ENCODE measurements at regions not wholly inside any gene's neighbourhood (a gene's known extent, or its start where the extent isn't known, plus 50 kb on each side); places are given as distances from the start of the nearest gene placed in this dataset.

DNA sequence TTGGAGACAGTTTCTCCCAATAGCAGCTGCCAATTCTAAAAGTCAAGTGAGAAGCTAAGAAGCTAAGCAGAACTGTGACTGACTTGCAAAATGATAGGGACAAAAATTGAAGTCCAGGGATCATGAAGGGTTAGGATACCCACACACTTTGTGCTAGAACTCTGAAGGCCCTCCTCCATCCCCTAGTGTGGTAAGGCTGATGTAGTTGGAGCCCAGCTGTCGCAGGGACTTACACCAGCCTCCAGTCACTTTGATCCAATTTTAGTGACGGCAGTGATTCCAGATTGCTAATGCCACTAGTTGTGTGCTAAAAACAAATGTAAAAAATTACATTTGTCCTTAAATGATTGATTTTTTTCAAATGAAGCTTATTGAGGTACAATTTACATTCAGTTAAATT lies 742.7 kb upstream of the ZNF608 start:
- TF ChIP-seq, protein P1, sequence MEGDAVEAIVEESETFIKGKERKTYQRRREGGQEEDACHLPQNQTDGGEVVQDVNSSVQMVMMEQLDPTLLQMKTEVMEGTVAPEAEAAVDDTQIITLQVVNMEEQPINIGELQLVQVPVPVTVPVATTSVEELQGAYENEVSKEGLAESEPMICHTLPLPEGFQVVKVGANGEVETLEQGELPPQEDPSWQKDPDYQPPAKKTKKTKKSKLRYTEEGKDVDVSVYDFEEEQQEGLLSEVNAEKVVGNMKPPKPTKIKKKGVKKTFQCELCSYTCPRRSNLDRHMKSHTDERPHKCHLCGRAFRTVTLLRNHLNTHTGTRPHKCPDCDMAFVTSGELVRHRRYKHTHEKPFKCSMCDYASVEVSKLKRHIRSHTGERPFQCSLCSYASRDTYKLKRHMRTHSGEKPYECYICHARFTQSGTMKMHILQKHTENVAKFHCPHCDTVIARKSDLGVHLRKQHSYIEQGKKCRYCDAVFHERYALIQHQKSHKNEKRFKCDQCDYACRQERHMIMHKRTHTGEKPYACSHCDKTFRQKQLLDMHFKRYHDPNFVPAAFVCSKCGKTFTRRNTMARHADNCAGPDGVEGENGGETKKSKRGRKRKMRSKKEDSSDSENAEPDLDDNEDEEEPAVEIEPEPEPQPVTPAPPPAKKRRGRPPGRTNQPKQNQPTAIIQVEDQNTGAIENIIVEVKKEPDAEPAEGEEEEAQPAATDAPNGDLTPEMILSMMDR (IDR thresholded peaks at IDR 0.05; ENCODE audit: borderline replicate concordance) = no peak
- Histone ChIP-seq H3K4me1 (peaks cover 19% of the 10 kb centered on the region), H3K36me3 (no peaks in the 10 kb centered on the region), H3K9me3 (replicated peaks) (peaks cover 10% of the 10 kb centered on the region), H3K27me3 (ENCODE audit: low read depth) (no peaks in the 10 kb centered on the region), H3K4me3 (no peak overlapping the region), H3K27ac (replicated peaks) (no peak overlapping the region)
- DNase-seq = no peak
- intact Hi-C loops (cut with micrococcal nuclease) = no loop called here

DNA sequence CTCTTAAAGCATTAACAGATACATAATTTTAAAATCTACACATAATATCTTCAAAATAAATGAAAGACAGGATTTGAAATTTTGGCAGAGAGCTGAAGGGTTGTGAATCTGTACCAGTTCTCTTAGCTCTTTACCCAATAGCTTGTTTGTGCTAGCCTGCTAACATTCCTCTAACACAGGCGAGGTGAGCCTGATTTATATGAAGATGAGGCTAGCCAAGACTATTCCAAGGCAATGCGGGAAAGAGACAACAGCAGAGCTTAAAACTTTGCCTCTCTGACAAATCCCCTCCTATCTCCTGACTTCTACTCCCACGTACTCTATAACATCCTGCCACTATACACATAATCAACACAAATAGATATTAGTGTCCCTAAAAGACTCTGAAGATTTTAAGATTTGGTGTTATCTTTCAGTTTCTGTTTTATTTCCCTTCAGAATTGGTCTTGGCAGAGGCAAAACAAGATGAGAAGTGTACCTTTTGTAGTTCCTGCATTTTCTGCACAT lies 745.6 kb upstream of the ZNF608 start:
- Histone ChIP-seq H3K27me3 (ENCODE audit: low read depth) (no peaks in the 10 kb centered on the region), H3K4me1 (no peaks in the 10 kb centered on the region), H3K36me3 (no peaks in the 10 kb centered on the region), H3K9me3 (replicated peaks) (peaks cover 10% of the 10 kb centered on the region), H3K4me3 (no peak overlapping the region), H3K27ac (replicated peaks) (no peak overlapping the region)
- intact Hi-C loops (cut with micrococcal nuclease) = no loop called here
- DNase-seq = no peak
- TF ChIP-seq, protein P1 (IDR thresholded peaks at IDR 0.05; ENCODE audit: borderline replicate concordance) = no peak

DNA sequence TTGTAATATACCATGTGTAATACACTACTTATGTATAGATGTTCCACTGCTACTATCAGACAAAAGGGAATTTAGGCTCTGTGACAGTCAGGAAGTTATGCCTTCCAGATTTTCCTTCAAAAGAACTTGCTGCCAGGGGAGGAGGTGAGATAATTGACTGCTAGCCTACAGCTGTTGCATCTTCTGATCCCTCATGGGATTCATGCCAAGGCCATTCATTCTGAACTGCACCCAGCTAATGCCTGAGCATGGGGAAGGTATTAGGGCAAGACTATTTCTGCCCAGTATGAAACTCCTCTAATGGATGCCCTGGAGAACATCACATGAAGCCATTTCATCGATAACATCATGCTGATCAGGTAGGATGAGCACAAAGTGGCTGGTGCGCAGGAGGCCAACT lies 746.5 kb upstream of the ZNF608 start:
- Histone ChIP-seq H3K4me1 (no peaks in the 10 kb centered on the region), H3K9me3 (replicated peaks) (peaks cover 10% of the 10 kb centered on the region), H3K27me3 (ENCODE audit: low read depth) (no peaks in the 10 kb centered on the region), H3K36me3 (no peaks in the 10 kb centered on the region), H3K4me3 (no peak overlapping the region), H3K27ac (replicated peaks) (no peak overlapping the region)
- DNase-seq = no peak
- TF ChIP-seq, protein P1 (IDR thresholded peaks at IDR 0.05; ENCODE audit: borderline replicate concordance) = no peak
- intact Hi-C loops (cut with micrococcal nuclease) = no loop called here

DNA sequence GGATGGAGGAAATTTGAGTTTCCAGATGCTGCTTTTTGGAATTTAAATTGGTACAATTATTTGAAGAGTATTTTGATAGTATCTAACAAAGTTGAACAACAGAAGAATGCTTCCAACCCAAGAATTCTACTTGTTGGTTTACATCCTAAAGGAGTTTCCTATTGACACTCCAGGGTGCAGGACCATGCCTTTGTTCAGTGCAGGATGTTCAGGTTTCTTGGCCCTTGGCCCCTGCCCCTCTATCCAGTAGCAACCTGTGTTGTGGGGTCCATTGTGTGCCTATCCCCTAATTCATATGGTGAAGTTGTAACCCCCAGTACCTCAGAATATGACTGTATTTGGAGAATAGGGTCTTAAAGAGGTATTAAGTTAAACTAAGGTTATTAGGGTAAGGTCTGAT lies 750.0 kb upstream of the ZNF608 start:
- Histone ChIP-seq H3K9me3 (replicated peaks) (peaks cover 10% of the 10 kb centered on the region), H3K4me3 (no peak overlapping the region), H3K27me3 (ENCODE audit: low read depth) (no peaks in the 10 kb centered on the region), H3K4me1 (no peaks in the 10 kb centered on the region), H3K36me3 (no peaks in the 10 kb centered on the region), H3K27ac (replicated peaks) (no peak overlapping the region)
- TF ChIP-seq, protein P1 (IDR thresholded peaks at IDR 0.05; ENCODE audit: borderline replicate concordance) = no peak
- intact Hi-C loops (cut with micrococcal nuclease) = no loop called here
- no peak for DNase-seq

DNA sequence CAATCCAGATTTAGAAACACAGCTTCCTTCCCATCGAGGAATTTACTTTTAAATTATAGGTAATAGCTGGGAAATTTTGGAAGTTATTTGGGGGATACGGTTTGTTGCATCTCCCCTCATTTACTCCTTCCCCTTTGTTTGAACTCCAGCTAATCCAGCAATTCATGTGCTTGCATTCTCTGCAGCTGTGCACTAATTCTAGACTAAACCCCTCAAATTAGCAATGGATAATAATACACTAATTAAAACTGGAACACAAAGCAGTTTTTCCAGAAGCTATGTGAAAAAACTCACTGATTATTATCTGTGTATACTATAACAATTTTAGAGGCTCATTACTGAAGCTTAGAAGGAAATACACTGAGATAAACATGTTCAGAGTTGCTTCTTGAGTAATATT lies 751.2 kb upstream of the ZNF608 start:
- Histone ChIP-seq H3K27me3 (ENCODE audit: low read depth) (no peaks in the 10 kb centered on the region), H3K9me3 (replicated peaks) (peaks cover 10% of the 10 kb centered on the region), H3K4me3 (no peak overlapping the region), H3K27ac (replicated peaks) (no peak overlapping the region), H3K4me1 (no peaks in the 10 kb centered on the region), H3K36me3 (no peaks in the 10 kb centered on the region)
- intact Hi-C loops (cut with micrococcal nuclease) = no loop called here
- TF ChIP-seq, protein P1 (IDR thresholded peaks at IDR 0.05; ENCODE audit: borderline replicate concordance) = no peak
- DNase-seq = no peak

All from left ventricle myocardium inferior (tissue), 1 donor.